ENCODE measurements at regions not wholly inside any gene's neighbourhood (a gene's known extent, or its start where the extent isn't known, plus 50 kb on each side); places are given as distances from the start of the nearest gene placed in this dataset.

GRCh38 chr4:62526671-62527070, 1326.5 kb downstream of the ADGRL3 start:
- no peaks in the 10 kb centered on the region for H3K9me2 ChIP-seq (replicated peaks; ENCODE audit: insufficient read depth, low read length)
- no peak for DNase-seq
- TF ChIP-seq EZH2 (optimal IDR thresholded peaks at IDR 0.05; ENCODE audit: low read depth, low read length) (no peak), CTCF (IDR thresholded peaks at IDR 0.05; ENCODE audit: low read length) (no peak), EZH2phosphoT487 (IDR thresholded peaks at IDR 0.05; ENCODE audit: low read length) (no peak)
- H3K36me3 ChIP-seq (replicated peaks; ENCODE audit: insufficient read depth, low read length), result no peaks in the 10 kb centered on the region
- no peak overlapping the region for H3K4me3 ChIP-seq (ENCODE audit: low read length)
- no peak overlapping the region for H3K4me2 ChIP-seq (ENCODE audit: low read depth, low read length)
- no peaks in the 10 kb centered on the region for H3F3A ChIP-seq (ENCODE audit: insufficient read depth, low read length)
- H3K9me3 ChIP-seq (replicated peaks; ENCODE audit: insufficient read depth, low read length), result no peaks in the 10 kb centered on the region
- H3K79me2 ChIP-seq (ENCODE audit: low read length), result no peaks in the 10 kb centered on the region
- no peaks in the 10 kb centered on the region for H3K4me1 ChIP-seq (ENCODE audit: low read length)
- no peaks in the 10 kb centered on the region for H3K27me3 ChIP-seq (replicated peaks; ENCODE audit: insufficient read depth, low read length)
- H3K9ac ChIP-seq (ENCODE audit: low read length), result no peak overlapping the region
- no peaks in the 10 kb centered on the region for H4K20me1 ChIP-seq (ENCODE audit: insufficient read depth, low read length)
- H2AFZ ChIP-seq (ENCODE audit: low read length), result no peak overlapping the region
- H3K27ac ChIP-seq (ENCODE audit: low read length), result no peak overlapping the region

- Histone ChIP-seq H3K4me2 (ENCODE audit: low read depth, low read length) (no peak overlapping the region), H3K4me3 (ENCODE audit: low read length) (no peak overlapping the region), H3K9me2 (replicated peaks; ENCODE audit: insufficient read depth, low read length) (no peaks in the 10 kb centered on the region), H3K36me3 (replicated peaks; ENCODE audit: insufficient read depth, low read length) (no peaks in the 10 kb centered on the region), H3K27ac (ENCODE audit: low read length) (no peak overlapping the region), H3K27me3 (replicated peaks; ENCODE audit: insufficient read depth, low read length) (no peaks in the 10 kb centered on the region), H3F3A (ENCODE audit: insufficient read depth, low read length) (no peaks in the 10 kb centered on the region), H2AFZ (ENCODE audit: low read length) (no peak overlapping the region), H3K79me2 (ENCODE audit: low read length) (no peaks in the 10 kb centered on the region), H4K20me1 (ENCODE audit: insufficient read depth, low read length) (no peaks in the 10 kb centered on the region), H3K9me3 (replicated peaks; ENCODE audit: insufficient read depth, low read length) (no peaks in the 10 kb centered on the region), H3K9ac (ENCODE audit: low read length) (no peak overlapping the region), H3K4me1 (ENCODE audit: low read length) (no peaks in the 10 kb centered on the region)
- DNase-seq, result no peak
- TF ChIP-seq CTCF (IDR thresholded peaks at IDR 0.05; ENCODE audit: low read length) (no peak), EZH2 (optimal IDR thresholded peaks at IDR 0.05; ENCODE audit: low read depth, low read length) (no peak), EZH2phosphoT487 (IDR thresholded peaks at IDR 0.05; ENCODE audit: low read length) (no peak)
These were observed 1323.1 kb downstream of the ADGRL3 start for GRCh38 chr4:62523256-62523655.

- Histone ChIP-seq H4K20me1 (ENCODE audit: insufficient read depth, low read length) (no peaks in the 10 kb centered on the region), H3K27me3 (replicated peaks; ENCODE audit: insufficient read depth, low read length) (no peaks in the 10 kb centered on the region), H3K4me3 (ENCODE audit: low read length) (no peak overlapping the region), H3K4me1 (ENCODE audit: low read length) (no peaks in the 10 kb centered on the region), H3K36me3 (replicated peaks; ENCODE audit: insufficient read depth, low read length) (no peaks in the 10 kb centered on the region), H2AFZ (ENCODE audit: low read length) (no peak overlapping the region), H3K9ac (ENCODE audit: low read length) (no peak overlapping the region), H3K9me3 (replicated peaks; ENCODE audit: insufficient read depth, low read length) (no peaks in the 10 kb centered on the region), H3K27ac (ENCODE audit: low read length) (no peak overlapping the region), H3K9me2 (replicated peaks; ENCODE audit: insufficient read depth, low read length) (no peaks in the 10 kb centered on the region), H3K79me2 (ENCODE audit: low read length) (no peaks in the 10 kb centered on the region), H3K4me2 (ENCODE audit: low read depth, low read length) (no peak overlapping the region), H3F3A (ENCODE audit: insufficient read depth, low read length) (no peaks in the 10 kb centered on the region)
- DNase-seq, result no peak
- TF ChIP-seq EZH2 (optimal IDR thresholded peaks at IDR 0.05; ENCODE audit: low read depth, low read length) (no peak), CTCF (IDR thresholded peaks at IDR 0.05; ENCODE audit: low read length) (no peak), EZH2phosphoT487 (IDR thresholded peaks at IDR 0.05; ENCODE audit: low read length) (no peak)
These were observed 1322.1 kb downstream of the ADGRL3 start for GRCh38 chr4:62522273-62522672.
